Thyroid gland (tissue), 4 donors: ENCODE measurements at regions not wholly inside any gene's neighbourhood (a gene's known extent, or its start where the extent isn't known, plus 50 kb on each side); places are given as distances from the start of the nearest gene placed in this dataset.

Experiments used
- DNase-seq, 2 donors: peaks; one replicate each; pipeline ENCODE4 v3.0.0-alpha.2; 2019
- H3K27ac ChIP-seq, 3 donors: fragments of 200-600 bp; sonication (generic); 1 replicate in 2 of 3; 2 replicates in 1 of 3; pipeline ENCODE4 v1.5.1; 2016 to 2019; ENCODE audit warnings: mild to moderate bottlenecking in 1 of 3, moderate library complexity in 1 of 3
- H3K27me3 ChIP-seq: fragments of 200-600 bp; sonication (generic); one replicate; pipeline ENCODE4 v1.5.1; 2019
- H3K36me3 ChIP-seq, 2 donors: fragments of 200-600 bp; sonication (generic); one replicate each; pipeline ENCODE4 v1.5.1; 2016 to 2019
- H3K4me1 ChIP-seq, 2 donors: fragments of 200-600 bp; sonication (generic); one replicate each; pipeline ENCODE4 v1.5.1; 2017 to 2019
- H3K4me3 ChIP-seq, 3 donors: fragments of 200-600 bp; sonication (generic); replicated peaks in 1 of 3; 1 replicate in 2 of 3; 2 replicates in 1 of 3; pipeline ENCODE4 v1.5.1; 2016; ENCODE audit warnings: mild to moderate bottlenecking in 1 of 3
- H3K9me3 ChIP-seq: fragments of 200-600 bp; sonication (generic); one replicate; pipeline ENCODE4 v1.5.1; 2017
- POLR2A ChIP-seq, 2 donors: fragments of 450-650 bp; IDR thresholded peaks; one replicate each; pipeline ENCODE4 v1.6.1; 2017; ENCODE audit warnings: antibody characterized with exemption in 2 of 2, mild to moderate bottlenecking in 2 of 2, moderate library complexity in 1 of 2
- WGBS, 2 donors: methylation state at CpG; one replicate each; pipeline ENCODE4 v1.1.5; 2017; 5-methylcytosine and 5-hydroxymethylcytosine counted together
- intact Hi-C: fragments of 100-400 bp; cut with DNase I; formaldehyde crosslinking; loops from one replicate; pipeline ENCODE4 v1.15.1; 2023
- TF ChIP-seq, protein P1 (sequence below), 6 experiments: fragments of 200-600 bp in 3 of 6; fragments of 450-650 bp in 3 of 6; sonication (generic) in 3 of 6; IDR thresholded peaks; one replicate each; pipeline ENCODE4 v1.5.1; 2016 to 2019; ENCODE audit warnings: antibody characterized with exemption in 6 of 6, mild to moderate bottlenecking in 2 of 6, inconsistent platforms in 1 of 6, moderate library complexity in 1 of 6

- intact Hi-C loops = no loop called here
These were observed 220.8 kb downstream of the SPTSSA start for GRCh38 chr14:34241185-34241711.

GRCh38 chr14:34238610-34239009, 223.4 kb downstream of the SPTSSA start:
- 89 to 95% methylated on average over 6 of the region's 6 CpGs for WGBS, 2 donors
- TF ChIP-seq, protein P1, sequence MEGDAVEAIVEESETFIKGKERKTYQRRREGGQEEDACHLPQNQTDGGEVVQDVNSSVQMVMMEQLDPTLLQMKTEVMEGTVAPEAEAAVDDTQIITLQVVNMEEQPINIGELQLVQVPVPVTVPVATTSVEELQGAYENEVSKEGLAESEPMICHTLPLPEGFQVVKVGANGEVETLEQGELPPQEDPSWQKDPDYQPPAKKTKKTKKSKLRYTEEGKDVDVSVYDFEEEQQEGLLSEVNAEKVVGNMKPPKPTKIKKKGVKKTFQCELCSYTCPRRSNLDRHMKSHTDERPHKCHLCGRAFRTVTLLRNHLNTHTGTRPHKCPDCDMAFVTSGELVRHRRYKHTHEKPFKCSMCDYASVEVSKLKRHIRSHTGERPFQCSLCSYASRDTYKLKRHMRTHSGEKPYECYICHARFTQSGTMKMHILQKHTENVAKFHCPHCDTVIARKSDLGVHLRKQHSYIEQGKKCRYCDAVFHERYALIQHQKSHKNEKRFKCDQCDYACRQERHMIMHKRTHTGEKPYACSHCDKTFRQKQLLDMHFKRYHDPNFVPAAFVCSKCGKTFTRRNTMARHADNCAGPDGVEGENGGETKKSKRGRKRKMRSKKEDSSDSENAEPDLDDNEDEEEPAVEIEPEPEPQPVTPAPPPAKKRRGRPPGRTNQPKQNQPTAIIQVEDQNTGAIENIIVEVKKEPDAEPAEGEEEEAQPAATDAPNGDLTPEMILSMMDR (IDR thresholded peaks at IDR 0.05) = no peak
- TF ChIP-seq POLR2A (IDR thresholded peaks at IDR 0.05) = no peak
- no peaks in the 10 kb centered on the region for H3K4me1 ChIP-seq
- H3K4me3 ChIP-seq = no peak overlapping the region
- no peaks in the 10 kb centered on the region for H3K9me3 ChIP-seq
- no peak overlapping the region for H3K27ac ChIP-seq
- H3K36me3 ChIP-seq = no peaks in the 10 kb centered on the region
- intact Hi-C loops = no loop called here
- no peak for DNase-seq
- H3K27me3 ChIP-seq = no peaks in the 10 kb centered on the region

More at GRCh38 chr14:34241185-34241711, 220.8 kb downstream of the SPTSSA start:
- Histone ChIP-seq H3K27ac (no peak overlapping the region), H3K36me3 (no peaks in the 10 kb centered on the region), H3K4me1 (no peaks in the 10 kb centered on the region), H3K9me3 (no peaks in the 10 kb centered on the region), H3K27me3 (no peaks in the 10 kb centered on the region), H3K4me3 (no peak overlapping the region)
- 74 to 81% methylated on average over 3 of the region's 3 CpGs for WGBS, 2 donors
- TF ChIP-seq, protein P1 (IDR thresholded peaks at IDR 0.05) = no peak
- no peak for TF ChIP-seq POLR2A (IDR thresholded peaks at IDR 0.05)
- no peak for DNase-seq

DNA sequence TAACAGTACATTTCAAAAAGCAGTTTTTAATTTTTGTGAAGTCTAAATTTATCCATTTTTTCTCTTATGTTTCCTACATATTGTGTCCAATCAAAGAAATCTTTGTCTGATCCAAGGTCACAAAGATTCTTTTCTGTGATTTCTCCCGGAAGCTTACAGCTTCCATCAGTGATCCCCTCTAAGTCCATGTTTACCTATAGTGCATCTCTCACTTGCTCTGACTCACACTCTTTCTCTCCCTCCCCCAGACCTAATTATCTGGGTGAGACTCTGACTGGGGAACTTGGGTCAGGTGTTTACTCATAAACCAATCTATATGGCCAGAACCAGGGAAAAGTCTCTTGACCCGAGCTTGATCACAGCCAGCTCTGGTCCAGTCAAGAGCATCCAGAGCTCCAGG, 224.4 kb downstream of the SPTSSA start:
- intact Hi-C loops = no loop called here
- no peak overlapping the region for H3K4me3 ChIP-seq
- DNase-seq = no peak
- TF ChIP-seq, protein P1 (IDR thresholded peaks at IDR 0.05) = no peak
- no peak for TF ChIP-seq POLR2A (IDR thresholded peaks at IDR 0.05)
- no peak overlapping the region for H3K27ac ChIP-seq
- H3K9me3 ChIP-seq = no peaks in the 10 kb centered on the region
- no peaks in the 10 kb centered on the region for H3K36me3 ChIP-seq
- 87 to 95% methylated on average over 2 of the region's 2 CpGs for WGBS, 2 donors
- no peaks in the 10 kb centered on the region for H3K4me1 ChIP-seq
- H3K27me3 ChIP-seq = no peaks in the 10 kb centered on the region

- WGBS, 2 donors = 73 to 85% methylated on average over 1 of the region's 1 CpG
These were observed 225.0 kb downstream of the SPTSSA start for GRCh38 chr14:34237081-34237480.

GRCh38 chr14:34235643-34236300, 226.3 kb downstream of the SPTSSA start:
- no peak for DNase-seq
- Histone ChIP-seq H3K4me3 (no peak overlapping the region), H3K36me3 (no peaks in the 10 kb centered on the region), H3K4me1 (no peaks in the 10 kb centered on the region), H3K27me3 (no peaks in the 10 kb centered on the region), H3K27ac (no peak overlapping the region), H3K9me3 (no peaks in the 10 kb centered on the region)
- TF ChIP-seq POLR2A (IDR thresholded peaks at IDR 0.05) = no peak
- TF ChIP-seq, protein P1 (IDR thresholded peaks at IDR 0.05) = no peak
- intact Hi-C loops = no loop called here
- 70 to 72% methylated on average over 5 of the region's 5 CpGs for WGBS, 2 donors

More at GRCh38 chr14:34237081-34237480, 225.0 kb downstream of the SPTSSA start:
- Histone ChIP-seq H3K27me3 (no peaks in the 10 kb centered on the region), H3K4me3 (no peak overlapping the region), H3K4me1 (no peaks in the 10 kb centered on the region), H3K9me3 (no peaks in the 10 kb centered on the region), H3K36me3 (no peaks in the 10 kb centered on the region), H3K27ac (no peak overlapping the region)
- intact Hi-C loops = no loop called here
- no peak for DNase-seq
- TF ChIP-seq, protein P1 (IDR thresholded peaks at IDR 0.05) = no peak
- TF ChIP-seq POLR2A (IDR thresholded peaks at IDR 0.05) = no peak
